Smooth muscle cell (in vitro differentiated cells): ENCODE measurements at regions not wholly inside any gene's neighbourhood (a gene's known extent, or its start where the extent isn't known, plus 50 kb on each side); places are given as distances from the start of the nearest gene placed in this dataset.

Experiments used
- DNase-seq: peaks from one replicate; lab custom pipeline; 2025; ENCODE audit not compliant: unreplicated experiment; lab: John Stamatoyannopoulos, UW
- H2AFZ ChIP-seq: fragments of 200-600 bp; sonication (generic); 2 replicates; pipeline ENCODE4 v1.6.0; 2016; ENCODE audit warnings: antibody characterized with exemption, low read depth, mild to moderate bottlenecking
- H3F3A ChIP-seq: fragments of 200-600 bp; sonication (generic); 2 replicates; pipeline ENCODE4 v1.6.0; 2017; ENCODE audit warnings: antibody characterized with exemption, low read depth
- H3K27ac ChIP-seq: fragments of 200-600 bp; sonication (generic); 2 replicates; pipeline ENCODE4 v1.5.1; 2016; ENCODE audit warnings: low read depth, mild to moderate bottlenecking
- H3K27me3 ChIP-seq: fragments of 200-600 bp; sonication (generic); 2 replicates; pipeline ENCODE4 v1.6.1; 2016; ENCODE audit warnings: low read depth, mild to moderate bottlenecking
- H3K36me3 ChIP-seq: fragments of 200-600 bp; sonication (generic); 2 replicates; pipeline ENCODE4 v1.5.1; 2016; ENCODE audit warnings: low read depth
- H3K4me1 ChIP-seq: fragments of 200-600 bp; sonication (generic); 2 replicates; pipeline ENCODE4 v1.5.1; 2016; ENCODE audit warnings: low read depth
- H3K4me2 ChIP-seq: fragments of 200-600 bp; sonication (generic); 2 replicates; pipeline ENCODE4 v1.6.0; 2016; ENCODE audit warnings: mild to moderate bottlenecking
- H3K4me3 ChIP-seq: fragments of 200-600 bp; sonication (generic); 2 replicates; pipeline ENCODE4 v1.5.1; 2016; ENCODE audit warnings: mild to moderate bottlenecking
- H3K79me2 ChIP-seq: fragments of 200-600 bp; sonication (generic); 2 replicates; pipeline ENCODE4 v1.6.0; 2016; ENCODE audit warnings: low read depth, mild to moderate bottlenecking
- H3K9ac ChIP-seq: fragments of 200-600 bp; sonication (generic); 2 replicates; pipeline ENCODE4 v1.6.0; 2016; ENCODE audit warnings: low read depth
- H3K9me3 ChIP-seq: fragments of 200-600 bp; sonication (generic); replicated peaks from 2 replicates; pipeline ENCODE4 v1.5.1; 2016; ENCODE audit warnings: low read depth
- H4K20me1 ChIP-seq: fragments of 200-600 bp; sonication (generic); 2 replicates; pipeline ENCODE4 v1.6.0; 2016; ENCODE audit warnings: low read depth
- CTCF ChIP-seq: fragments of 200-600 bp; sonication (generic); IDR thresholded peaks from 2 replicates; pipeline ENCODE4 v1.5.1; 2017; ENCODE audit warnings: borderline replicate concordance, mild to moderate bottlenecking, antibody characterized with exemption; ENCODE audit not compliant: insufficient read depth, poor library complexity, severe bottlenecking
- WGBS: methylation state at CpG from one replicate; pipeline ENCODE4 v1.1.7; 2016; ENCODE audit warnings: low lambda C conversion rate; 5-methylcytosine and 5-hydroxymethylcytosine counted together

- no peak for TF ChIP-seq CTCF
- 87% methylated on average over 3 of the region's 3 CpGs for WGBS
These were observed 421.7 kb downstream of the RNF144A start for GRCh38 chr2:7338961-7339360.

GRCh38 chr2:7346336-7346735 lies 429.1 kb downstream of the RNF144A start:
- no peak overlapping the region for H3K27ac ChIP-seq
- 94% methylated on average over 4 of the region's 4 CpGs for WGBS
- no peak for DNase-seq
- H3K4me1 ChIP-seq: no peaks in the 10 kb centered on the region
- no peaks in the 10 kb centered on the region for H4K20me1 ChIP-seq
- H3K27me3 ChIP-seq: no peaks in the 10 kb centered on the region
- TF ChIP-seq CTCF: no peak
- no peaks in the 10 kb centered on the region for H3F3A ChIP-seq
- no peaks in the 10 kb centered on the region for H3K79me2 ChIP-seq
- no peak overlapping the region for H3K4me3 ChIP-seq
- H3K36me3 ChIP-seq: no peaks in the 10 kb centered on the region
- H3K9ac ChIP-seq: no peak overlapping the region
- H3K9me3 ChIP-seq: no peaks in the 10 kb centered on the region
- H3K4me2 ChIP-seq: no peak overlapping the region
- H2AFZ ChIP-seq: no peak overlapping the region

More at GRCh38 chr2:7338961-7339360, 421.7 kb downstream of the RNF144A start:
- Histone ChIP-seq H4K20me1 (no peaks in the 10 kb centered on the region), H3K79me2 (no peaks in the 10 kb centered on the region), H3K27me3 (peaks cover 3% of the 10 kb centered on the region), H3F3A (no peaks in the 10 kb centered on the region), H3K9me3 (no peaks in the 10 kb centered on the region), H3K4me2 (no peak overlapping the region), H3K9ac (no peak overlapping the region), H2AFZ (no peak overlapping the region), H3K4me3 (no peak overlapping the region), H3K36me3 (no peaks in the 10 kb centered on the region), H3K4me1 (no peaks in the 10 kb centered on the region), H3K27ac (no peak overlapping the region)
- DNase-seq: no peak

- Histone ChIP-seq H4K20me1 (no peaks in the 10 kb centered on the region), H3K27me3 (no peaks in the 10 kb centered on the region), H3K27ac (no peak overlapping the region), H3K4me3 (no peak overlapping the region), H3K36me3 (no peaks in the 10 kb centered on the region), H3K9me3 (no peaks in the 10 kb centered on the region), H3F3A (no peaks in the 10 kb centered on the region), H2AFZ (no peak overlapping the region), H3K4me2 (no peak overlapping the region), H3K4me1 (no peaks in the 10 kb centered on the region), H3K9ac (no peak overlapping the region), H3K79me2 (no peaks in the 10 kb centered on the region)
- no peak for DNase-seq
- TF ChIP-seq CTCF: no peak
- 78% methylated on average over 2 of the region's 2 CpGs for WGBS
These were observed 431.5 kb downstream of the RNF144A start for GRCh38 chr2:7348761-7349160.

GRCh38 chr2:7352191-7352590 lies 435.0 kb downstream of the RNF144A start:
- H3K27me3 ChIP-seq: no peaks in the 10 kb centered on the region
- H3K4me1 ChIP-seq: no peaks in the 10 kb centered on the region
- no peak for TF ChIP-seq CTCF
- H3F3A ChIP-seq: no peaks in the 10 kb centered on the region
- 89% methylated on average over 5 of the region's 5 CpGs for WGBS
- no peak overlapping the region for H3K27ac ChIP-seq
- no peaks in the 10 kb centered on the region for H3K79me2 ChIP-seq
- H3K4me3 ChIP-seq: no peak overlapping the region
- no peaks in the 10 kb centered on the region for H3K9me3 ChIP-seq
- no peak overlapping the region for H2AFZ ChIP-seq
- no peaks in the 10 kb centered on the region for H4K20me1 ChIP-seq
- H3K4me2 ChIP-seq: no peak overlapping the region
- H3K36me3 ChIP-seq: no peaks in the 10 kb centered on the region
- no peak overlapping the region for H3K9ac ChIP-seq
- DNase-seq: no peak
